Body of pancreas (tissue), 4 donors: ENCODE measurements at regions not wholly inside any gene's neighbourhood (a gene's known extent, or its start where the extent isn't known, plus 50 kb on each side); places are given as distances from the start of the nearest gene placed in this dataset.

Experiments used
- POLR2A ChIP-seq, 3 donors: fragments of 450-650 bp; IDR thresholded peaks; one replicate each; pipeline ENCODE4 v1.6.1; 2016; ENCODE audit warnings: antibody characterized with exemption in 3 of 3, mild to moderate bottlenecking in 2 of 3
- TF ChIP-seq, protein P1 (sequence below), 7 experiments: fragments of 450-650 bp in 4 of 7; fragments of 200-600 bp in 3 of 7; sonication (generic) in 3 of 7; IDR thresholded peaks; one replicate each; pipeline ENCODE4 v1.5.1; 2016 to 2019; ENCODE audit warnings: antibody characterized with exemption in 7 of 7

- TF ChIP-seq, protein P1, sequence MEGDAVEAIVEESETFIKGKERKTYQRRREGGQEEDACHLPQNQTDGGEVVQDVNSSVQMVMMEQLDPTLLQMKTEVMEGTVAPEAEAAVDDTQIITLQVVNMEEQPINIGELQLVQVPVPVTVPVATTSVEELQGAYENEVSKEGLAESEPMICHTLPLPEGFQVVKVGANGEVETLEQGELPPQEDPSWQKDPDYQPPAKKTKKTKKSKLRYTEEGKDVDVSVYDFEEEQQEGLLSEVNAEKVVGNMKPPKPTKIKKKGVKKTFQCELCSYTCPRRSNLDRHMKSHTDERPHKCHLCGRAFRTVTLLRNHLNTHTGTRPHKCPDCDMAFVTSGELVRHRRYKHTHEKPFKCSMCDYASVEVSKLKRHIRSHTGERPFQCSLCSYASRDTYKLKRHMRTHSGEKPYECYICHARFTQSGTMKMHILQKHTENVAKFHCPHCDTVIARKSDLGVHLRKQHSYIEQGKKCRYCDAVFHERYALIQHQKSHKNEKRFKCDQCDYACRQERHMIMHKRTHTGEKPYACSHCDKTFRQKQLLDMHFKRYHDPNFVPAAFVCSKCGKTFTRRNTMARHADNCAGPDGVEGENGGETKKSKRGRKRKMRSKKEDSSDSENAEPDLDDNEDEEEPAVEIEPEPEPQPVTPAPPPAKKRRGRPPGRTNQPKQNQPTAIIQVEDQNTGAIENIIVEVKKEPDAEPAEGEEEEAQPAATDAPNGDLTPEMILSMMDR (IDR thresholded peaks at IDR 0.05): no peak
- no peak for TF ChIP-seq POLR2A (IDR thresholded peaks at IDR 0.05)
Observed at GRCh38 chr10:128517167-128517566, 390.9 kb upstream of the MKI67 start.
